SH-SY5Y (cell line): ENCODE measurements at regions not wholly inside any gene's neighbourhood (a gene's known extent, or its start where the extent isn't known, plus 50 kb on each side); places are given as distances from the start of the nearest gene placed in this dataset.

Experiments used
- GATA2 ChIP-seq: IDR thresholded peaks from 2 replicates; pipeline ENCODE4 v1.6.1; 2011; ENCODE audit warnings: mild to moderate bottlenecking, low read depth, low read length
- GATA3 ChIP-seq: IDR thresholded peaks from 2 replicates; pipeline ENCODE4 v1.6.1; 2011; ENCODE audit warnings: low read depth, mild to moderate bottlenecking, low read length, moderate library complexity

- TF ChIP-seq GATA2 (no peak), GATA3 (no peak)
Measured at GRCh38 chr2:41837610-41838009, 210.2 kb upstream of the PKDCC start.
